NOMO-1 treated with dmso at 0.1 percent for 144 hours (cell line): ENCODE measurements at regions not wholly inside any gene's neighbourhood (a gene's known extent, or its start where the extent isn't known, plus 50 kb on each side); places are given as distances from the start of the nearest gene placed in this dataset.

Experiments
- DNase-seq: peaks from one replicate; lab custom pipeline; 2025; ENCODE audit not compliant: unreplicated experiment; lab: John Stamatoyannopoulos, UW

DNA sequence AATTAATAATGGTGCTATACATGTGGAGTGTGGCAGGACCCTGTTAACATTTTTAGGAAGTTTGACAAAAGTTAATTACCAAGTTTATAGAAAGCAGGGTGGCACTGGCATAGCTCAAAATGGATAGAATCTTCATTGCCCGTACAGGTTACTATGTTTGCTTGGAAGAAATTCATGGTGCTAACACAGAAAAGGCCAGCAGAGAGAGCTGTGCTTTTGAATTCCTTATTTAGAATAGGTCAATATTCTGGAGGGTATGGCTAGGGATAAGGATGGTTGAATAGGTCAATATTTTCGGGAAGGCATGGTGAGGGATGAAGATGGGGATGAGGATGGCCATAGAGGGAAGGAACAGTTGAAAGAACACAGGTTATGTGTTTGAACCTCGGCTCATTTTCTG lies 345.1 kb downstream of the LMO4 start:
- no peak for DNase-seq

DNA sequence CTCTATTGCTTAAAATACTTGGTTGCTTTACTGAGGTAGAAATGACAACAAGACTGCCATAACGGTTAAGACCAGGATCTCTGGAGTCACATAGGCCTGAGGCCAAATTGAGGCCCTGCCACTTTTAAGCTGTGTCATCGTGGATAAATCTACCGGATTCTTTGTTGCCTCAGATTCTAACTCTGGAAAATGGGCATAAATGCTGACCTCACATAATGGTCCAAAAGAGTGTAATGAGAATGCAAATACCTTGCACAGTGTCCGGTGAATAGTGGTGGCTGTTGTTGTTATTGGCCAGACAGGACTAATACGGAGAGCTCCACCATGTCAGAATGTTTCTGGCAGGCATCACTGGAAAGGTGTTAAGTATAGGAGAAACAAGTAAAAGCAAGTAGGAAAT lies 346.1 kb downstream of the LMO4 start:
- DNase-seq: no peak

DNA sequence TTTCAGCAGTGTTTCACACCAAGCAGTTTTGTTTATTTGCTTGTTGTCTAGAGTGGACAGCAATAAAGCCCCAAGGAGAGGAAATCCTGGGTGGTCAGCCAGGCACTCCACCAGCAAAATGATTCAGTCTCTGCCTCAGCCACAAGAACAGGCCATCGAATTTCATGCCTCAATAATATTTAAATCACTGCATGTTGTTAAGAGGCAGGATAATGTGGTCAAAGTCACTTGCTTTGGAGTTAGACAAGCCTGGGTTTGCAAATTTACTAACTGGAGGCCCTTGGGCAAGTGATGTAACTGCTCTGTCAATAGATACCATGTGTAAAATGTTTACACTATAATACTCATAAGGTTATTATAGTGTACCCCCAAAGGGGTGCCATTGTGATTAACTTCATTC lies 349.6 kb downstream of the LMO4 start:
- no peak for DNase-seq

DNA sequence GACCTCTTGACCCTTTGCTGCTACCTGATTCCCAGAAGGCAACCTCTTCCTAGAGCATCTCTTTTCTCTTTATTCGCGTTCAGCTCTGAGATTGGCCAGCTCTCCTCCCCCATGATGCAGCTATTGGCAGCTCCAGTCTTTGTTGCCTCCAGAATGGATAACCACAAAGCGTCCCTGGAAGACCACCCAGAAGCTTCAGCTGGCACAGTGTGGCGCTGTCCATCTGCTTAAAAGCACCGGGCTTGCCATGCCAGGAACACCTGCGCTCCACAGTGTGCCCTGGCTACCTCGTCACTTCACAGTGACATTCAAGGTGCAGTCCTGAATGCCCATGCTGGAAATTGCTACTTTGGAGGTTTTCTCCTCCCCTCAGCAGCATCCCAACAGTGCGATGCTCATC lies 353.9 kb downstream of the LMO4 start:
- no peak for DNase-seq

DNA sequence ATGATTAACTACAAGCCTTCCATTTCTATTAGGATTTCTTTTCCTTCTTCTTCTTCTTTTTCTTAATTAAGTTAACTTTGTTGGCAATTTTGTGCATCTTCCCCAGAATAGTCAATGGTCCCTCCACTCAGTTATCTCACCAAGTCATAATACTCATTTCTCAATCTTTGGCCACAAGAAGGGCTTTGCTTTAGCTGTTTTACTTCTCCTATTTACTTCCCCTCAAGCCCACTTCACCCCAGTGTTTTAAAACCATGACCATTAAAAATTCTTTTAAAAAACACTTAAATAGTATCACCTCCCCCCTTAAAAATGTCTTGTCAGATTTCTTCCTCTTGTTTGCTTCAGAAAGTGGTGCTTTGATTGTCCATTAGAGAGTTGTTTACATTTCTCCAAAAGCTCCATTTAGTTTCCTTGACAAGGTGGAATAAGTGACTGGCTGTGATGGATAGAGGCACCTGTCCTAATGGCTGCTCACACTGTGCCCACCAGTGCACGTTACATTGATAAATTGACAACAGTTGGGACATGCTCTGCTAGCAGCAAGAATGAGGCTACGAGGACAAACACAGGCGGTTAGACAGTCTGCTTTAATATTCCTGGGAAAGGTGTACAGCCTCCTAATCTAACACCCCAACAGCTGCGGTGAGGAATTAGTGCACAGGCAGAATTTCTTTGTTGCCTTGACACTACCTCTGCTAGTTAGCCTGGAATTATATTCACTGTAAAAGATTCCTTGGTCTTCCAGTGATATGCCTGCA lies 354.7 kb downstream of the LMO4 start:
- DNase-seq: peak; percentile 76

DNA sequence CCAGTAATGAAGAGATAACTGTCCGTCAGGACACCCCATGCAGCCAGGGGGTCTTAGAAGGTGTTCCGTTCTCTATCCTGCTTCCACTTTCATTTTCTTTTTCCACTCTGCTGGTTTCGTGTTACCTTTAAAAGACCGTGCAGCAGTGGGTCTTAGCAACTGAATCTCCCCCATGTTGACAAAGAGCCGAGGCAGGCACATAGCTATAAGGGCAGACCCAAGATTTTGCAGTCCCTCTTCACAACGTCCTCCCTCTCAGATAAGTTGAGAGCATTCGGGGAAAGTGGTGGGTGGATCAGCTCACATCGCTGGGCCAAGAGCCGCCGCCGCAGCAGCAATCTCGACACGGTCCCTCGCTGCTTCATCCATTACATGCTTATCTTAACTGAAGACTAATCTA lies 355.5 kb downstream of the LMO4 start:
- no peak for DNase-seq

DNA sequence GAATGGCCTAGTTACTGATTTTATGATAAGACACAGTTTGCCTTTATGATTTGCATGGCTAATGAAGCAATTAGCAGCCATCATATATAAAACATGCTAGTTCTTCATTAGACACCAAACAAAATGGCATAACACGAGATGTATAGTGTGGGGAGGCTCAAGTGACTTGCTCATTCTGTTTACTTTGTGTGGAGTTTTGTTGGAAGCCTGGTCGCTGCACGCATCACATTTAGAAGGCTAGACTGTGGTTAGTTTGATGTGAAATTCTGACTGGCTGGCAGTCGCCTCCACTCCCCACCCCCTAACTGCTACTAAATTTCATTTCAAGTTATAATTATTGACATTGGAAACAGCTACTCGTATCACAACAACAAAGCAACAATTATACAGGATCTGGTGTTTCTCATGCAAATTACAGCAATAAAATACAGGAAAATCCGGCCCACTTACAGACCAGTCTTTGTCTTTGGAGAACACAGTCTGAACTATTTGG lies 356.1 kb downstream of the LMO4 start:
- no peak for DNase-seq

DNA sequence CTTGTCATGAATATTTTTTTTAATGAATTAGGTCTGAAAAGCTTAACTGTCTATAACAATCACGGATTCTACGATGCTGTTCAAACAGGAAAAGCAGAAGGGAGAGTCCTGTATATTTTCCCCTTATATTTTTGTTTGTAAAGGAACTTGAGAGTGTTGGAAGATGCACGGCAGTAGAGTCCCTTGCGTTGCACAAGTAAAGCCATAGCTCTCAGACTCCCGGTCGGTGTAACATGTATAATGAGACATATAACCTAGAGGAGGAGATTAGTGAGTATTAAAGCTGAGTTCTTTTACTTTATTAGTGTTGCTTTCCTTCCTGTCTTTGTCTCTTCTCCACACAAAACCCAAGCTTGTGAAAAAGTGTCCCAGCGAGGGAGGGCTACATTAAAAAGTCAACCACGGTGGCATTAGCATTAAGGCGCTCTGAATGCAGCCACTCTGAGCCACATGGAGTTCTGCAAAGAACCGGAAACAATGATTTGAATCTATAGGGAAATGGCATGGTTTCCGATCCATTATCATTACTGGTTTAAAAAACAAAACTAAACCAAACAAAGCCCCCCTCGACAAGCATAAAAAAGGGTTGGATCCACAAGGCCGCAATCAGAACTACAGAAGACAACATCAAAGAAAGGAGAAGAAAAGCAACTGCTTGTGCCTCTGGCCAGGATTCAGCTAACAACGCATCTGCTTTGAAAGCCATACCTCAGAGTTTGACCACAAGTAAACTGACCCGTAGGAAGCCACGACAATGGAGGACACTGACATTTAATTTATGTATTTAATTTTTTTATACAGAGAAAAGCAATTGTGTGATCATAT lies 356.8 kb downstream of the LMO4 start:
- DNase-seq: no peak

DNA sequence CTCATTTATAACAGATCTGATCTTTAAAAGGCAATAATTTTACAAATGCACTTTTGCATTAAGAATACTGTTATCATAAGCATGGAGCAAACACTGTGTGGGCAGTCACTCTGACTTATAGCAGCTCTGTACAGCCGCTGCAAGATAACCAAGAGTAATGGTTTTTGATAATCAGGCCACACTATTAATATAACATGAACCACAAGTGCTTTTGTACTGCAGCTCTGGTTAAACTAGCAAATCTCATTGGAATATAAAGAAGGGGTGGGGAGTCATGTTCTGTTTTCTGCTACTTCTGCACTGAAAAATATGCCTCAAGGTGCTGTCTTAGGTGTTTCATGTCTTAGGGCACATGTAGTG lies 357.4 kb downstream of the LMO4 start:
- DNase-seq: no peak

DNA sequence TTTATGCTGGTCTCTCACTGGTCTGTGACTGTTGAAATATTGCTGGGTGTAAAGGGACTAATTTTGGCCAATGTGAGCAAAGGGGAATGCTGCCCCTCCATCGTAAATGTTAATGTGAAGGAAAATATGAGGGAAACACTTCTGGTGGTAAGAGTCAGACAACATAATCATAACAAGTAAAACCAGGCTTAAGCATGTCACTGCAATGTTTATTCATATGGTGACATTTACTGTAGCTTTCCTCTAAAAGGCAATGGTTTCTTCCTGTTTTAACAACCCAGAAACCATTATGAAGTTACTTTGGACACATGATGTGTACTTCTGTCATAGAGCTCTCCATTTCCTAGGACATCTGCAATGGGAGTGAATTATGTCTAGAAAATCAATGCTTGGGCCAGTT lies 358.0 kb downstream of the LMO4 start:
- DNase-seq: no peak

DNA sequence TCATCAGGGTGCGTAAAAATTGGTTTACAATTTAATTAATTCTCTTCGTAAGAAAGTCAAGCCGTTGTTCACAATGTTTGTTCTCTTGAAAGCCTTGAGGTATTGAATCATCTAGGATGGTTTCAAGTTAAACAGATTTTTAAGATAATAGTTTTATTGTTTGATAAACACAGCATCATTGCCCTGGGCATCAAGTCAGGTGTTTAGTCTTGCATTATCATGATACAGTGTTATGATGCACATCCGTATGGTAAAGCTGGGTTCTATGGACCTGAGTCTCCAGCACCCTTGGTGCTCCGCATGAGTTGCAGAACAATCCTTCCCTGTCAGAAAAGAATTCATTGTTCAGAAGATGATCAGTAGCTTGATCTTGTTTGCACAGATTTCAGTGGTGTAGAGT lies 359.5 kb downstream of the LMO4 start:
- no peak for DNase-seq

DNA sequence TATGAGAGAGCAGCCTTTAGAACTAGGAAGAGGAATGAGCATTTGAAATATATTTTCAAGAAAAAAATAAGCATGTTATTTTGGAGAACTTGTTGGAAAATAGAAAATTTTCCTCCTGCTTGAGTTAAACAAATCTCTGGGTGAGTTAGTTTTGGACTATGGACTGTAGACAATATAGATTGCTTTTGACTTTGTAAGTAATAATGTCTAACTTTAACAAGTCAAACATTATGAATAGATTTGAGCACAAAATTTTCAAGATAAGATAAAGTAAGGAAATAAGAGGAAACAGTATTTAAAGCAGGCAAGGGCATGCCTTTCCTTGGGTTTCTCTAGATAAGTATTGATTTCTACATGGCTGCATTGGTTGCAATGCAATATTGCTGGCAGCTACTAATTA lies 360.8 kb downstream of the LMO4 start:
- no peak for DNase-seq

DNA sequence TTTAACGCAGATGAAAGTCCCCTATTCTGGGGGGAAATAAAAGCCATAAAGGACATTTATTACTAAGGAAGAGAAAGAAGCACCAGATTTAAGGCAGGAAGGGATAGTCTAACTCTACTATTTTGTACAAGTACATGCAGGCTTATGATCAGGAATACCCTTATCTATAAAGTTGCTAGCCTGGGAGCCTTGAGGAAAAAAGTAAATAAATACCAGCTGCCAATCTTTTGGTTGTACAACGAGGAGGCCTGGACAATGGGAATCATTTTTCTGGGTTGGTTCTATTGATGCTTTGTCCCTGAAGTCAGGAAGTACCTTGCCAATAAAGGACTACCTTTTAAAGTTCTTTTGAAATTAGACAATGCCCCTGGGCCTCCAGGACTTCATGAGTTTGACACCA lies 367.8 kb downstream of the LMO4 start:
- no peak for DNase-seq

DNA sequence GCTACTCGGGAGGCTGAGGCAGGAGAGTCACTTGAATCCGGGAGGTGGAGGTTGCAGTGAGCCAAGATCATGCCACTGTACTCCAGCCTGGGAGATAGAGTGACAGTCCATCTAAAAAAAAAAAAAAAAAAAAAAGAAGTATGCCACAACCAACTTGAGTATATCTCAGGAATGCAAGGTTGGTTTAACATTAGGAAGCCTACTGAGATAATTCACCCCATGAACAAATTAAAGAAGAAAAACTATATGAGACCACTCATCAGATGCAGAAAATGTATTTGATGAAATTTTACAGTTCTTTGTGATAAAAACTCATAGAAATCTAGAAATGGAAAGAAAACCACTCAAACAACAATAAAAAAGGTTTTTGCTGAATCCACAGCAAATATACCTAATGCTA lies 373.8 kb downstream of the LMO4 start:
- DNase-seq: no peak

DNA sequence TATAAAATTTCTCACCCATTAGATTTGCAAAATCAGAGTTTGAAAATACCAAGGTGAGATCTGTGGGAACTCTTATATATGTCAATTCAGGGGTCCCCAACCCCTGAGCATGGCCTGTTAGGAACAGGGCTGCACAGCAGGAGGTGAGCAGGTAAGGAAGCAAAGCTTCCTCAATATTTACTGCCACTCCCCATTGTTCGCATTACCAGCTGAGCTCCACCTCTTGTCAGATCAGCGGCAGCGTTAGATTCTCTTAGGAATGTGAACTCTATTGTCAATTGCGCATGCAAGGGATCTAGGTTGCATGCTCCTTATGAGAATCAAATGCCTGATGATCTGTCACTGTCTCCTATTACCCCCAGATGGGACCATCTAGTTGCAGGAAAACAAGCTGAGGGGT lies 376.6 kb downstream of the LMO4 start:
- DNase-seq: no peak

DNA sequence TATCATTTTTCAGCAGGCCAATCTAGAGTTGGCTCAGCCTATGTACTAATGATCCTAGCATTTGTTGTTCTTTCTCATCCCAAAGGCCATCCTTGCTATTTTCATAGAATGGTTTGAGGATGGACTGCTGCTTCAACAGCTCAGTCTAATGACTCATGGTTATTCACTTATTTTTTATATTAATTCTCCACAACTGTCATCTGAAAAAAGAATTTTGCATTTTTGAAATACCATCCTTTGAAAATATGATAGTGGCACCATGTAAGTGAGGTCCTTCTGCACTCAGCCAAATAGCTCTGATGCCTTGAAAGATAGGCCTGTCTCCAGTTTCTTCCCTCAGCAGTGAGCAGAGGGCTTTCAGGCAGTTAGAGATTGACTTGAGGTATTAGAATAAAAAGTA lies 377.5 kb downstream of the LMO4 start:
- no peak for DNase-seq

DNA sequence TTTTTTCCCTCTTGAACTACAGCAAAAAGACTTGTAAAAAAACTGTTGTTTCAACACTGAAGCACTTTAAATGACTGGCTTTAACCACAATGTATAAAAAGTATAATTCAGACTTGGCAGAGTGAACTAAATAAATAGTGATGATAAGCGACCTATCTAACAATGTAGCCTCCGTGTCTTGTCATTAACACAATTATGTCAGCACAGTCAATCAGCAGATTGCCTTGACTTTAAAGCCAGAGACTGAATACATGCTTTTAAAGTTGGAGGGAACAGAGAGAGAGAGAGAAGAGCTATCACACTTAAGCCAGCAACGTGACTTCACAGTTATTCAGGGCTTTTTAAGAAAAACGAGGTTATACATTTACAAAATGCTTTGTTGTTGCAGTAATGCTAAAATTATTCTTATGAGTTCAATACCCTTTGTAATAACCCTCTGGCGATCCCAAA lies 378.1 kb downstream of the LMO4 start:
- DNase-seq: no peak

DNA sequence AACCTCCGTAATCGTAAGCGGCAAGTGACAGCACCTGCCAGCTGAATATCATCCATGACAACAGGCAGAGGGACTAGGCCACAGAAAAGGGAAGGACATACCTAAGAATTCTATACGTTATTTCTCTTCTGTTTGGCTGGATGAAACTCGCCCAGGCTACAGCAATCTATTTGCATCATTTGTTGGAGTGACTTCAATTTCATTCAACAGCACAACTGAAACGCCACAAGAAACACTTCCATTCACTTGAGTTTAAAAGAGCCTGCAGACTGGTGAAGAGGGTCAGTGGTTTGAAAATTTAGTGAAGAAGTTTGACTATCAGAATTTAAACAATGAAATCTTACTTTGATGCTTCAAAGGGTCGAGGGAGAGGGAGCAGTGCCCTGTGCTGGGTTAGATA lies 378.7 kb downstream of the LMO4 start:
- no peak for DNase-seq

DNA sequence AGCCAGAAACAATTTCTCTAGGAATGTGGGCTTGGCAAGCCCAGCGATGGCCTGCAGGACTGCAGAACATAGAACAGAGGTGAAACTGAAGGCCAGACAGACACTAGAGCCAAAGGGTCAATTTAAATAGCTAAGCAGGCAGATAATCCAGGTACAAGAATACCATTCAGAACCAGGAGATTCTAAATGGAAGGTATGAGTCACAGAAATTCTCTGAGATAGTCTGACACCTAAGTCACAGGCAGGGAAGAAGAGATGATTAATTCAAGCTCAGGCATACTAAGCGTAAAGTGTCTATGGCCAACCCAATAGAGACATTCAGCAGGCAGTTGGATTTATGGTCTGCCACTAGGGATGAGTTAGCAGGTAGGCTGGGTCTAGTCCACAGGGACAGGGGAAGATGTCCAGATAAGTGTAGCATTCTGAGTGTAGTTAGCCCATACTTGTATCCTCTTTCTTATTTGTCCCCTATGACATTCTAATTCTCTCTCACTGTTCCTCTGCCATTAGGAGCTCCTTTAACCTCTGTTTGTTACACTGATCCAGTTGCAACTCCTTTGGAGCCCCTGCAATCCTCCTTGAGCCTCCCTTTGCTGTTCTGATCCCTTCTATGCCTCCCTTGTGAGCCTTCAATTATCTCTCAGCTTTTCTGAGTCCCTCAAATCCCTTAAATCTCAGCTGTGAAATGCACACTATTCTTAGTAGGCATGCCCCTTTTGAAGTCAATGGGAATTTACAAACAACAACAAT lies 383.8 kb downstream of the LMO4 start:
- DNase-seq: no peak

DNA sequence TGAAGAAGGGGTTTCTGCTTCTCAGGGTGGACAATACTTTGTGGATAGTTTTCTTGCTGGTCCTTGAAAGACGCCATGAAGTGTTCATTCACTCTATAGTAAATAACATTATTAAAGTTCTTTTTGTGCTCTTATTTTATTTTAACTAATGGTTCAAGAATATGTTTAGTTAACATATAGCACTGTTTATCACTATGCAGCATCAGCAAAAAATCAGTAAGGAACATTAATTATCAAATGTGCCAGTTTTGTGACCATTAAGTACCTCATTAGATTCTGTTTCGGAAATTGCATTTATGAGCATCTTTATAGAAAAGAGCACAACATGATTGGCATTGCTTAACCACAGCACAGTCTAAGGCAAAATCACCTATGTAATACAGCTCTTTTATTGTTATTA lies 385.6 kb downstream of the LMO4 start:
- no peak for DNase-seq

DNA sequence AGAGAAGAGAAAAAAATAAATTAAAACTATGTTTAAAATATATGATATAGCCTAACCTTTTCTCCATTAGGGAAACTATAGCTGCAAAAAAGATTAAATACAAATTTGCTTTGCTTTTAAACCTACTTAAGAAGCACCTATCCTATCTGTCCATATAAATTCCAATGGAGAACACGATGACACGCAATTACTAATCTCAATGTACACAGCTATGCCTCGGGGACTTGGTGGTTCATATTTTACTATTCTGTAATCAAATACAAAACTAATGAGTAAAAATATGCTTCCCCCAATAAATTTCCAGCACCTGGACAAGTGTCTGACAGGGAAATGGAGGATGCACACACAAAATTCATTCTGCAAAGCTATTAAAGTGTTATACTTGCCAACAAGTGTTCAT lies 386.4 kb downstream of the LMO4 start:
- no peak for DNase-seq

DNA sequence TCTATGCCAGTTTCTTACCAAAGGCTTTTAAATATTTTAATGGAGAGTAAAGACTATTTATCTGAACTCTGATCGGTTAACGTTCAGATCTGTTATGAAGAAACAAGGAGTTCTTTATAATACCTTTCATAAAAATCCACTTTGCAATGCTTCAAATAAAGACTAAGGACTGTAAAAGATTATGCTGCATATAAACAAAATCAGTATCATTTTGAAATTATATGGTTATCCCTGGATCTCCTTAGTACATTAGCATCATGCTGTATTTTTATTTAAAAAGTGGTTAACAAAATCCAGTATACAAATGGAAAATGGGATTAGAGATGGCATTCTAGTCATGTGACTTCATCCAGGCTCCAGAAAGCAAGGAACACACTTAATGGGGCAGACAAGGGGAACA lies 386.8 kb downstream of the LMO4 start:
- DNase-seq: no peak
